ENCODE measurements at regions not wholly inside any gene's neighbourhood (a gene's known extent, or its start where the extent isn't known, plus 50 kb on each side); places are given as distances from the start of the nearest gene placed in this dataset.

DNA sequence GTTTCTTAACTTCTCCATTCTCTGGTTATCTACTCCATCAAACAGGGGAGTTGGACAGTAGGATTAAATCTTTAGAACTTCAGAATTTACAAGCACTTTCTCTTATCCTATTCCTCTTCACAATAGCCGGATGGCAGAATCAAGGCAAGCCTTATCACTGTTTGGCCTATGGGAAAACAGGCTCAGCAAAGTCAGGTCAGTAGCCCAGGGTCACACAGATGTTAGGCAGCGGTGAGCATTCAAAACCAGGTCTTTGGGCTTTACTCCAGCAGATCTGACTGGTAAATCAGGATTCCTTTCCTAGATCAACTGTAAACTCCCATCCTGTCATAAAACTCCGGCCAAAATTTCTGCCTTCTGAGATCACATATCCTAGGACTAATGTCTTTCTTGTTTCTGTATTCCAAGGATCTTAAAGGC, 258.4 kb downstream of the OPA1 start:
- Histone ChIP-seq H3K9me3 (ENCODE audit: control insufficient read depth, insufficient read depth, low read length) (no peaks in the 10 kb centered on the region), H3K4me1 (ENCODE audit: insufficient read depth, low read length) (peaks cover 19% of the 10 kb centered on the region), H3K9ac (ENCODE audit: low read depth, low read length) (no peak overlapping the region)

DNA sequence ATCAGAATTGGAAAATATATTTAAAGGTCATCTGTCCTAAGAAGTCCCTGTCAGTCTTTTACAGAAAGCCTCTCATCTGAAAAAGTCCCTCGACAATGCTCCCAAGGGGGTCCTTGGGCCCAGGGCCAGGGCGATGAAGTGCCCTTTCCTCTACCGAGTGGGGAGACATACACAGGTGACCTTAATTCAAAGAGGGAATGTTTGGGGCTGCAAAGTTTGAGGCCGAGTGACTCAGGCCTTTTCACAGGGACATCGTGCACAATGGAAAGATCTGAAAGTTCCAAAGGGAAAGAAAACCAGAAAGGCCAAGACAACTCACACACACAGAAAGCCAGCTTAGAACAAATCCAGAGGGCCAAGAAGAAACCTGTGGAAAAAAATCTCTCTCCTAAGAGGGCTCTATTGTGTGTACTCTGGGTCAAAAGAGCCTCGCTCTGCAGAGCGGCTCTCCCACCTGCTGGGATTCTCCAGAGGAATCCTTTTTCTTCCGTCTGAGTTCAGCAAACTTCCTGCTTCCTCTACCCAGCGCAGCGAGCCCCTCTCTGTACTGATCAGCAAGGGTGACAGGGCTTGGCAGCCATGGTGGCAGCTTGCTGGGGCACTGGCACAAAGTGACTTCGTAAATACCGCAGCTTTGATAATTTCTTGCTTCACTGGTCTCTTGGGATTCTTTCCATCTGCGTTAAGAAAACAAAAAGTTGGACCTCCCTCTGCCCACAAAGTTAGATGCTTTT, 259.1 kb downstream of the OPA1 start:
- H3K4me1 ChIP-seq (ENCODE audit: insufficient read depth, low read length), result peaks cover 19% of the 10 kb centered on the region
- H3K36me3 ChIP-seq (ENCODE audit: insufficient read depth, low read length), result no peaks in the 10 kb centered on the region
- no peaks in the 10 kb centered on the region for H3K9me3 ChIP-seq (ENCODE audit: control insufficient read depth, insufficient read depth, low read length)
- no peak overlapping the region for H3K9ac ChIP-seq (ENCODE audit: low read depth, low read length)

More for the DNA sequence above, 258.4 kb downstream of the OPA1 start:
- H3K36me3 ChIP-seq (ENCODE audit: insufficient read depth, low read length), result no peaks in the 10 kb centered on the region

DNA sequence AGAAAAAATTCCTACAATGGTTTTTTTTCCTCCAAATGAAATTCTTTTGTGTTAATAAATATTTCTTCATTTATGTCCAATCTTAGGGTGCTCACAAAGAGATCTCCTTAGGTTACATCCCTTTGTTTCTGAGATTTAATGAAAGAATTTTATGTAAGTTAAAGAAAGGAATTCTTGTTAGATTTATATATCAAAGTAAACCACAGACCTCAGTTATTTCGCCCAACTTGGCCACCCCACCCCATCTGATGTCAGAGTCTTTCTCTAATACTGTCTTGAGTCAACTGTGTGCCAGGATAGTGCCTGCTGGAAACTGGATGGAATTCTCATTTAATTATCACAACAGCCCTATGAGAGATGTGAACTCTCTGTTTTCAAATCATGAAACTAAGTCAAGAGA, 259.9 kb downstream of the OPA1 start:
- peaks cover 19% of the 10 kb centered on the region for H3K4me1 ChIP-seq (ENCODE audit: insufficient read depth, low read length)
- no peaks in the 10 kb centered on the region for H3K9me3 ChIP-seq (ENCODE audit: control insufficient read depth, insufficient read depth, low read length)
- H3K36me3 ChIP-seq (ENCODE audit: insufficient read depth, low read length), result no peaks in the 10 kb centered on the region
- H3K9ac ChIP-seq (ENCODE audit: low read depth, low read length), result no peak overlapping the region

DNA sequence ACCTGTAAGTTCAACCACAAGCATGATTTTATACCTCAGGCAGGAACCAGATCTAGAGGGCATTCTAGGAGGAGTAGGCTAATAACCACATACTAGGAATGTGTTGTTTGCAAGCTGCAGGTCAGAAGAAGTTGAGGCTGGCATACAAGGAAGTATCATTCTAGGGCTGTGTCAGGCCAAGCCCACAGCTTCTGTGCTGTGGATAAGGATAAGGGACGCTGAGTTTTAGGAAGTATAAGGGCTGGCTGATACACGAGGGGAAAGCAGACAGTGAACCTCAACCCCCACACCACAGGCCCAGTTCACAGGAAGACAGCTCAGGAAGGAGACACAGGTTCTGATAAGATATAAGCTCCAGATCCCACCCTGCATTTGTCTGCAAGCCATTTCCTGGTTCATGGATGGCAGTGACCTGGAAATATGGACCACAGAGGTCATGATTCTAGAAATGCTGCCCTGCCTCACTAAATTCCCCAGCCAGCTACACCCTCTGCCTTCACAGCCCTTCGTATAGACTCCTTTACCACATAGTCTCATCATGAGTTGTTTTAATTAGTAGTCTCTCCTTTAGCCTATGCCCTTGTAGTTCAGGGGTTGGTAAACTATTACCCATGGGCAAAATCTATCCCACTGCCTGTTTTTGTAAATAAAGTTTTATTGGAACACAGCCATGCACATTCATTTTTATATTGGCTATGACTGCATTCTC, 260.7 kb downstream of the OPA1 start:
- peaks cover 19% of the 10 kb centered on the region for H3K4me1 ChIP-seq (ENCODE audit: insufficient read depth, low read length)

GRCh38 chr3:193857996-193858395, 265.0 kb downstream of the OPA1 start:
- Histone ChIP-seq H3K36me3 (ENCODE audit: insufficient read depth, low read length) (no peaks in the 10 kb centered on the region), H3K4me1 (ENCODE audit: insufficient read depth, low read length) (0 out of 2 replicates have a peak, but pooled peaks cover 4% of the 10 kb centered on the region), H3K9ac (ENCODE audit: low read depth, low read length) (no peak overlapping the region), H3K9me3 (ENCODE audit: control insufficient read depth, insufficient read depth, low read length) (no peaks in the 10 kb centered on the region)

More for the DNA sequence above, 260.7 kb downstream of the OPA1 start:
- Histone ChIP-seq H3K9me3 (ENCODE audit: control insufficient read depth, insufficient read depth, low read length) (no peaks in the 10 kb centered on the region), H3K9ac (ENCODE audit: low read depth, low read length) (no peak overlapping the region), H3K36me3 (ENCODE audit: insufficient read depth, low read length) (no peaks in the 10 kb centered on the region)

GRCh38 chr3:193859195-193859594, 266.2 kb downstream of the OPA1 start:
- Histone ChIP-seq H3K36me3 (ENCODE audit: insufficient read depth, low read length) (no peaks in the 10 kb centered on the region), H3K9me3 (ENCODE audit: control insufficient read depth, insufficient read depth, low read length) (no peaks in the 10 kb centered on the region), H3K4me1 (ENCODE audit: insufficient read depth, low read length) (no peaks in the 10 kb centered on the region), H3K9ac (ENCODE audit: low read depth, low read length) (no peak overlapping the region)

- Histone ChIP-seq H3K4me1 (ENCODE audit: insufficient read depth, low read length) (peaks cover under 1% of the 10 kb centered on the region; the same call in 1 of the 2 replicates), H3K9me3 (ENCODE audit: control insufficient read depth, insufficient read depth, low read length) (no peaks in the 10 kb centered on the region), H3K36me3 (ENCODE audit: insufficient read depth, low read length) (no peaks in the 10 kb centered on the region), H3K9ac (ENCODE audit: low read depth, low read length) (no peak overlapping the region)
These were observed 268.0 kb downstream of the OPA1 start for GRCh38 chr3:193861012-193861411.

- Histone ChIP-seq H3K9ac (ENCODE audit: low read depth, low read length) (no peak overlapping the region), H3K4me1 (ENCODE audit: insufficient read depth, low read length) (peaks cover 4% of the 10 kb centered on the region; the same call in 1 of the 2 replicates), H3K9me3 (ENCODE audit: control insufficient read depth, insufficient read depth, low read length) (no peaks in the 10 kb centered on the region), H3K36me3 (ENCODE audit: insufficient read depth, low read length) (no peaks in the 10 kb centered on the region)
These were observed 269.8 kb downstream of the OPA1 start for GRCh38 chr3:193862843-193863242.

GRCh38 chr3:193863657-193864357, 270.8 kb downstream of the OPA1 start:
- Histone ChIP-seq H3K9ac (ENCODE audit: low read depth, low read length) (no peak overlapping the region), H3K4me1 (ENCODE audit: insufficient read depth, low read length) (peaks cover 13% of the 10 kb centered on the region), H3K9me3 (ENCODE audit: control insufficient read depth, insufficient read depth, low read length) (no peaks in the 10 kb centered on the region), H3K36me3 (ENCODE audit: insufficient read depth, low read length) (no peaks in the 10 kb centered on the region)

GRCh38 chr3:193865339-193865738, 270.6 kb upstream of the HES1 start:
- Histone ChIP-seq H3K4me1 (ENCODE audit: insufficient read depth, low read length) (peaks cover 22% of the 10 kb centered on the region), H3K9me3 (ENCODE audit: control insufficient read depth, insufficient read depth, low read length) (no peaks in the 10 kb centered on the region), H3K9ac (ENCODE audit: low read depth, low read length) (no peak overlapping the region), H3K36me3 (ENCODE audit: insufficient read depth, low read length) (no peaks in the 10 kb centered on the region)

GRCh38 chr3:193865896-193866480, 270.0 kb upstream of the HES1 start:
- Histone ChIP-seq H3K9me3 (ENCODE audit: control insufficient read depth, insufficient read depth, low read length) (no peaks in the 10 kb centered on the region), H3K36me3 (ENCODE audit: insufficient read depth, low read length) (no peaks in the 10 kb centered on the region), H3K4me1 (ENCODE audit: insufficient read depth, low read length) (peaks cover 28% of the 10 kb centered on the region), H3K9ac (ENCODE audit: low read depth, low read length) (no peak overlapping the region)

DNA sequence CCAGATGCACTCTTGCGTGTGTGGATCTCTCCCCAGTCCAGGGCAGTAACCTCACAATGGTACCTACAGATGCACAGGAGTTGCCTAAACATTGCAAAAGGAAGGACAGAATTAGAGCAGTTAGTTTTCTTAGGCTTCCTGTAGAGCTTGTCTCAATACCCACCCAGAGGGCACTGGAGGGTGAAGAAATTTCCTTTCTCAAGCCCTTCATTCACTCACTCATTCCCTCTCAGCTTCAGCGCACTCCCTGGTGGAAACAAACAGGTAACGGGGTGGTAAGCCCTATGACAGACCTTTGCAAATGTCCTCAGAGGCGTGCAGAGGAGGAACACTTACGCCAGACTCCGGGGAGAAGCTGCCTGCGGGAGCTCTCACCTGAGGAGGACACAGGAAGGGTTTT, 267.4 kb upstream of the HES1 start:
- H3K9me3 ChIP-seq (ENCODE audit: control insufficient read depth, insufficient read depth, low read length), result no peaks in the 10 kb centered on the region
- peaks cover 35% of the 10 kb centered on the region for H3K4me1 ChIP-seq (ENCODE audit: insufficient read depth, low read length)
- no peak overlapping the region for H3K9ac ChIP-seq (ENCODE audit: low read depth, low read length)
- no peaks in the 10 kb centered on the region for H3K36me3 ChIP-seq (ENCODE audit: insufficient read depth, low read length)

GRCh38 chr3:193869221-193870201, 266.4 kb upstream of the HES1 start:
- Histone ChIP-seq H3K4me1 (ENCODE audit: insufficient read depth, low read length) (peaks cover 40% of the 10 kb centered on the region), H3K36me3 (ENCODE audit: insufficient read depth, low read length) (no peaks in the 10 kb centered on the region), H3K9ac (ENCODE audit: low read depth, low read length) (peak overlapping the region; percentile 0; the same call in 1 of the 2 replicates), H3K9me3 (ENCODE audit: control insufficient read depth, insufficient read depth, low read length) (no peaks in the 10 kb centered on the region)
